Calu3 (cell line): ENCODE measurements at regions not wholly inside any gene's neighbourhood (a gene's known extent, or its start where the extent isn't known, plus 50 kb on each side); places are given as distances from the start of the nearest gene placed in this dataset.

ENCODE experiments used
- BruUV-seq: library from RNA; stranded (reverse); fragments of 400-500 nt; replicated peaks from 2 replicates; lab custom pipeline; 2021; lab: Mats Ljungman, UMichigan
- CTCF ChIA-PET: fragments of 300-600 bp; sonication (Branson Sonifier 250); formaldehyde crosslinking; loops from one replicate; lab custom pipeline; 2022; ENCODE audit warnings: antibody characterized with exemption; lab: Charles Lee
- DNase-seq: peaks from one replicate; pipeline ENCODE4 v3.0.0; 2022
- H3K27ac Mint-ChIP-seq: one replicate; pipeline ENCODE4 v1.8.0; 2022; ENCODE audit warnings: mixed read lengths; ENCODE audit not compliant: unreplicated experiment
- H3K27me3 Mint-ChIP-seq: one replicate; pipeline ENCODE4 v1.8.0; 2022; ENCODE audit warnings: mixed read lengths; ENCODE audit not compliant: unreplicated experiment
- H3K36me3 Mint-ChIP-seq: one replicate; pipeline ENCODE4 v1.8.0; 2022; ENCODE audit warnings: mild to moderate bottlenecking, moderate library complexity, mixed read lengths; ENCODE audit not compliant: insufficient read depth, unreplicated experiment
- H3K4me1 Mint-ChIP-seq: one replicate; pipeline ENCODE4 v1.8.0; 2022; ENCODE audit warnings: mild to moderate bottlenecking, low read depth, mixed read lengths; ENCODE audit not compliant: unreplicated experiment
- H3K4me3 Mint-ChIP-seq: one replicate; pipeline ENCODE4 v1.8.0; 2022; ENCODE audit warnings: mild to moderate bottlenecking, low read depth, moderate library complexity, mixed read lengths; ENCODE audit not compliant: unreplicated experiment
- H3K9me3 Mint-ChIP-seq: one replicate; pipeline ENCODE4 v1.8.0; 2022; ENCODE audit warnings: low read depth, mixed read lengths; ENCODE audit not compliant: unreplicated experiment
- CTCF ChIP-seq: fragments of 200-600 bp; IDR thresholded peaks from one replicate; pipeline ENCODE4 v1.8.0; 2022; ENCODE audit warnings: antibody characterized with exemption; ENCODE audit not compliant: unreplicated experiment
- intact Hi-C: fragments of 100-400 bp; cut with micrococcal nuclease; formaldehyde crosslinking; loops from one replicate; pipeline ENCODE4 v1.10.0; 2022; ENCODE audit not compliant: unreplicated experiment

GRCh38 chr16:81155769-81156168 lies 59.6 kb upstream of the GCSH start:
- CTCF ChIA-PET = no interaction called here
- BruUV-seq = no TSS peak
- Mint-ChIP-seq H3K4me3 (no peak overlapping the region), H3K27ac (no peak overlapping the region), H3K36me3 (no peaks in the 10 kb centered on the region), H3K4me1 (peaks cover 29% of the 10 kb centered on the region), H3K27me3 (no peaks in the 10 kb centered on the region), H3K9me3 (no peaks in the 10 kb centered on the region)
- no peak for DNase-seq
- intact Hi-C loops = no loop called here
- TF ChIP-seq CTCF = no peak

GRCh38 chr16:81151648-81152310 lies 55.6 kb upstream of the GCSH start:
- CTCF ChIA-PET = interaction anchor here (0.9 kb wide), 1 partner anchor 38 kb away, joined by 6 read pairs; no protein-coding TSS in a partner anchor
- Mint-ChIP-seq H3K4me3 (no peak overlapping the region), H3K36me3 (peaks cover 6% of the 10 kb centered on the region), H3K9me3 (no peaks in the 10 kb centered on the region), H3K27me3 (no peaks in the 10 kb centered on the region), H3K27ac (no peak overlapping the region), H3K4me1 (peaks cover 16% of the 10 kb centered on the region)
- BruUV-seq = no TSS peak
- no peak for TF ChIP-seq CTCF
- peak; percentile 36 for DNase-seq
- intact Hi-C loops = no loop called here

- Mint-ChIP-seq H3K27me3 (no peaks in the 10 kb centered on the region), H3K9me3 (no peaks in the 10 kb centered on the region), H3K27ac (no peak overlapping the region), H3K36me3 (peaks cover 8% of the 10 kb centered on the region), H3K4me1 (peaks cover 32% of the 10 kb centered on the region), H3K4me3 (no peak overlapping the region)
- DNase-seq = no peak
- no peak for TF ChIP-seq CTCF
- CTCF ChIA-PET = interaction anchor here (0.7 kb wide), 2 partner anchors 13 to 59 kb away, joined by 3 read pairs; no protein-coding TSS in a partner anchor
- intact Hi-C loops = no loop called here
- no TSS peak for BruUV-seq
These were observed 53.4 kb upstream of the GCSH start for GRCh38 chr16:81149614-81150013.

- Mint-ChIP-seq H3K4me1 (peaks cover 45% of the 10 kb centered on the region), H3K36me3 (peaks cover 21% of the 10 kb centered on the region), H3K9me3 (no peaks in the 10 kb centered on the region), H3K27me3 (no peaks in the 10 kb centered on the region), H3K4me3 (no peak overlapping the region), H3K27ac (no peak overlapping the region)
- no peak for TF ChIP-seq CTCF
- intact Hi-C loops = no loop called here
- DNase-seq = no peak
- CTCF ChIA-PET = interaction anchor here (0.7 to 1.0 kb wide), 2 partner anchors 29 to 71 kb away, joined by 3 read pairs; partner anchors contain the start of gene C16orf46
- BruUV-seq = no TSS peak
These were observed 52.1 kb upstream of the GCSH start for GRCh38 chr16:81148277-81148676.
